8988T (cell line): ENCODE measurements at regions not wholly inside any gene's neighbourhood (a gene's known extent, or its start where the extent isn't known, plus 50 kb on each side); places are given as distances from the start of the nearest gene placed in this dataset.
"Not testable (repeated sequence)": the region's sequence is repeated elsewhere in the genome, so short reads cannot be mapped to it uniquely, and the experiment has no call there.

ENCODE experiments used
- DNase-seq: peaks from one replicate; pipeline ENCODE4 v3.0.0; 2011

- DNase-seq: no peak
These were observed 450.0 kb downstream of the MIAT start for GRCh38 chr22:27107386-27107785.

- no peak for DNase-seq
These were observed 450.4 kb downstream of the MIAT start for GRCh38 chr22:27107824-27108223.

- DNase-seq: no peak
These were observed 451.2 kb downstream of the MIAT start for GRCh38 chr22:27108425-27109114.

GRCh38 chr22:27109406-27109805 is 452.0 kb downstream of the MIAT start:
- DNase-seq: not testable (repeated sequence)

- DNase-seq: no peak
These were observed 453.5 kb downstream of the MIAT start for GRCh38 chr22:27110665-27111451.

- no peak for DNase-seq
These were observed 454.6 kb downstream of the MIAT start for GRCh38 chr22:27111796-27112672.

GRCh38 chr22:27113211-27113635 is 455.8 kb downstream of the MIAT start:
- DNase-seq: no peak

- no peak for DNase-seq
These were observed 456.3 kb downstream of the MIAT start for GRCh38 chr22:27113641-27114040.

- DNase-seq: no peak
These were observed 456.8 kb downstream of the MIAT start for GRCh38 chr22:27114186-27114585.

- no peak for DNase-seq
These were observed 458.0 kb downstream of the MIAT start for GRCh38 chr22:27115410-27115809.

GRCh38 chr22:27115816-27116256 is 458.4 kb downstream of the MIAT start:
- DNase-seq: no peak

GRCh38 chr22:27116312-27117086 is 459.1 kb downstream of the MIAT start:
- no peak for DNase-seq

GRCh38 chr22:27120036-27120435 is 462.6 kb downstream of the MIAT start:
- no peak for DNase-seq

- DNase-seq: no peak
These were observed 465.2 kb downstream of the MIAT start for GRCh38 chr22:27122574-27122973.

- no peak for DNase-seq
These were observed 466.5 kb downstream of the MIAT start for GRCh38 chr22:27123880-27124279.

GRCh38 chr22:27124351-27124966 is 467.1 kb downstream of the MIAT start:
- DNase-seq: no peak

GRCh38 chr22:27125539-27125938 is 468.2 kb downstream of the MIAT start:
- DNase-seq: no peak

GRCh38 chr22:27127911-27128310 is 470.5 kb downstream of the MIAT start:
- no peak for DNase-seq

GRCh38 chr22:27128461-27129085 is 471.2 kb downstream of the MIAT start:
- no peak for DNase-seq

- DNase-seq: no peak
These were observed 471.9 kb downstream of the MIAT start for GRCh38 chr22:27129266-27129665.

- no peak for DNase-seq
These were observed 473.5 kb downstream of the MIAT start for GRCh38 chr22:27130906-27131305.

GRCh38 chr22:27131346-27131745 is 474.0 kb downstream of the MIAT start:
- DNase-seq: no peak
